ENCODE measurements at regions not wholly inside any gene's neighbourhood (a gene's known extent, or its start where the extent isn't known, plus 50 kb on each side); places are given as distances from the start of the nearest gene placed in this dataset.

DNA sequence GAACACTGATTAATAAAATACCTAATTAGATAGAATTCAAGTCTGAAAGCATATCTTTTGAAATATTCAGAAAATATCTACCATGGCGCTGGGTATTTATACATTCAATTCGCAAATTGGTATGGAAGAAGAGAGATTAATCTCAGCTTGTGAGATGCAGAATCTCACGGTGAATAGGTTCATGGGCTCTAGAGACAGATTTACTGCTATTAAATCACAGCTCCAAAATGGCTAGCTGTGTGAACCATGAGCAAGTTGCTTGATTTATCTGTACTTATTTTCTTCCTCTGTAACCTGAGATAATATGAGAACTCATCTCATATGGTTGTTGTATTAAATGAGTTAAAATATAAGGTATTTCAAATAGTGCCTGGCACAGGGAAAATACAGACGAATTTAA, 556.7 kb downstream of the FBXO15 start:
- no peak overlapping the region for H2BK20ac ChIP-seq (ENCODE audit: low read depth, low read length, poor library complexity, severe bottlenecking)
- H3K9me3 Mint-ChIP-seq, result no peaks in the 10 kb centered on the region
- peaks cover 5% of the 10 kb centered on the region in 2 experiments; a peak in 3 of 4 replicates for H3K4me1 Mint-ChIP-seq
- no peaks in the 10 kb centered on the region for H3K36me3 Mint-ChIP-seq (ENCODE audit: insufficient read depth in 1 of 3, low read depth in 3 of 3)
- H2BK15ac ChIP-seq (ENCODE audit: low read depth, low read length), result no peak overlapping the region
- no peak overlapping the region for H3K9ac ChIP-seq (ENCODE audit: extremely low read depth, insufficient read length, low read length)
- no peak overlapping the region for H3K4me3 Mint-ChIP-seq
- no peak overlapping the region for H3T11ph ChIP-seq (ENCODE audit: low read length)
- H3K23me2 ChIP-seq (ENCODE audit: insufficient read length, low read depth, low read length, poor library complexity, severe bottlenecking), result no peaks in the 10 kb centered on the region
- H3K9me3 ChIP-seq (ENCODE audit: control insufficient read depth, low read depth, low read length), result no peaks in the 10 kb centered on the region
- H4K8ac ChIP-seq (replicated peaks; ENCODE audit: insufficient read length, low read depth, low read length), result no peak overlapping the region
- H3K4me2 ChIP-seq (ENCODE audit: insufficient read depth, insufficient read length, low read length), result no peak overlapping the region
- no peaks in the 10 kb centered on the region for H4K20me1 ChIP-seq (ENCODE audit: control insufficient read depth, insufficient read depth, insufficient read length)
- H3K27ac ChIP-seq (ENCODE audit: insufficient read length, low read depth, low read length), result no peak overlapping the region
- H3K4ac ChIP-seq (ENCODE audit: low read depth, low read length), result no peak overlapping the region
- H3K27me3 Mint-ChIP-seq (ENCODE audit: low read depth), result no peaks in the 10 kb centered on the region
- no CpG with 5 or more reads among the region's 4 CpGs for WGBS (ENCODE audit: extremely low coverage, insufficient read length, low lambda C conversion rate)
- no peaks in the 10 kb centered on the region for H3K27me3 ChIP-seq (ENCODE audit: insufficient read depth, low read length)
- H2BK5ac ChIP-seq (ENCODE audit: insufficient read length, low read length), result no peak overlapping the region
- H2BK120ac ChIP-seq (ENCODE audit: low read depth, low read length, poor library complexity, severe bottlenecking), result no peak overlapping the region
- no peak overlapping the region for H3K18ac ChIP-seq (ENCODE audit: insufficient read length, low read depth, low read length)
- no peak overlapping the region; a peak in 1 of 7 replicates for H3K27ac Mint-ChIP-seq
- TF ChIP-seq, protein P1, sequence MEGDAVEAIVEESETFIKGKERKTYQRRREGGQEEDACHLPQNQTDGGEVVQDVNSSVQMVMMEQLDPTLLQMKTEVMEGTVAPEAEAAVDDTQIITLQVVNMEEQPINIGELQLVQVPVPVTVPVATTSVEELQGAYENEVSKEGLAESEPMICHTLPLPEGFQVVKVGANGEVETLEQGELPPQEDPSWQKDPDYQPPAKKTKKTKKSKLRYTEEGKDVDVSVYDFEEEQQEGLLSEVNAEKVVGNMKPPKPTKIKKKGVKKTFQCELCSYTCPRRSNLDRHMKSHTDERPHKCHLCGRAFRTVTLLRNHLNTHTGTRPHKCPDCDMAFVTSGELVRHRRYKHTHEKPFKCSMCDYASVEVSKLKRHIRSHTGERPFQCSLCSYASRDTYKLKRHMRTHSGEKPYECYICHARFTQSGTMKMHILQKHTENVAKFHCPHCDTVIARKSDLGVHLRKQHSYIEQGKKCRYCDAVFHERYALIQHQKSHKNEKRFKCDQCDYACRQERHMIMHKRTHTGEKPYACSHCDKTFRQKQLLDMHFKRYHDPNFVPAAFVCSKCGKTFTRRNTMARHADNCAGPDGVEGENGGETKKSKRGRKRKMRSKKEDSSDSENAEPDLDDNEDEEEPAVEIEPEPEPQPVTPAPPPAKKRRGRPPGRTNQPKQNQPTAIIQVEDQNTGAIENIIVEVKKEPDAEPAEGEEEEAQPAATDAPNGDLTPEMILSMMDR (conservative IDR thresholded peaks at IDR 0.05), result no peak
- no peak overlapping the region for H2AK5ac ChIP-seq (ENCODE audit: insufficient read length, low read length)
- H3K14ac ChIP-seq (ENCODE audit: insufficient read depth, low read length), result no peak overlapping the region
- H3K23ac ChIP-seq (ENCODE audit: insufficient read length, low read depth, low read length), result no peak overlapping the region
- H4K5ac ChIP-seq (ENCODE audit: insufficient read length, low read depth, low read length), result no peak overlapping the region
- no peaks in the 10 kb centered on the region for H3K4me1 ChIP-seq (ENCODE audit: insufficient read depth, low read length)
- no peaks in the 10 kb centered on the region for H3K79me2 ChIP-seq (ENCODE audit: insufficient read depth, low read length)
- no peaks in the 10 kb centered on the region for H3K79me1 ChIP-seq (ENCODE audit: insufficient read depth, low read depth, low read length, poor library complexity, severe bottlenecking)
- no peak overlapping the region for H4K91ac ChIP-seq (ENCODE audit: insufficient read length, low read depth, low read length)
- no peak overlapping the region for H2AFZ ChIP-seq (ENCODE audit: low read length)
- no peak for DNase-seq
- H3K56ac ChIP-seq (ENCODE audit: insufficient read length, low read depth, low read length), result no peak overlapping the region
- no peak overlapping the region for H2BK12ac ChIP-seq (ENCODE audit: insufficient read length, low read depth, low read length)

Data from H9 (cell line).